HG02759 (cell line): ENCODE measurements at regions not wholly inside any gene's neighbourhood (a gene's known extent, or its start where the extent isn't known, plus 50 kb on each side); places are given as distances from the start of the nearest gene placed in this dataset.

Experiments
- ATAC-seq: cut with Tn5 transposase; IDR thresholded peaks from one replicate; pipeline ENCODE4 v1.9.1; 2021; ENCODE audit warnings: mild to moderate bottlenecking, moderate library complexity; ENCODE audit not compliant: unreplicated experiment

GRCh38 chr6:43838276-43839036 is 68.4 kb downstream of the VEGFA start:
- ATAC-seq = no peak

DNA sequence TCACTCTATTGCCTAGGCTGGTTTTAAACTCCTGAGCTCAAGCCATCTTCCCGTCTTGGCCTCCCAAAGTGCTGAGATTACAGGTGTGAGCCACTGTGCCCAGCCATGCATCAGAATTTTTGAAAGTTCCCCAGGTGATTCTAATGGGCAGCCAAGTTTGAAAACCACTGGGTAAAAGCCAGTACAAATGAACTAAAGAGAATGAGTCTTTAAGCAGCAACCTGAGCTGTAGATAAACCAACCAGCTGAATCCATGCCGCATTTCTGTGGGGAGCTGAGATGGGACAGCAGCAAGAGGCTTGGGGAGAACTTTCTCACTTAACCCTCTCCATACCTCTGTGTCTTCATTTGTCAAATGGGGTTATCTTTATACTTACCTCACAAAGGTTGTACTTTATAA is 67.5 kb downstream of the VEGFA start:
- ATAC-seq = no peak

- no peak for ATAC-seq
Measured at GRCh38 chr6:43836507-43837240, 66.7 kb downstream of the VEGFA start.
